Tibial artery (tissue), 4 donors: ENCODE measurements at regions not wholly inside any gene's neighbourhood (a gene's known extent, or its start where the extent isn't known, plus 50 kb on each side); places are given as distances from the start of the nearest gene placed in this dataset.

Source experiments
- DNase-seq, 2 donors: peaks; one replicate each; pipeline ENCODE4 v3.0.0-alpha.2; 2019
- H3K27ac ChIP-seq, 2 donors: fragments of 200-600 bp; sonication (generic) in 1 of 2; 1 replicate in 1 of 2; 2 replicates in 1 of 2; pipeline ENCODE4 v1.5.1; 2018 to 2019; ENCODE audit warnings: mild to moderate bottlenecking in 1 of 2
- H3K27me3 ChIP-seq, 2 donors: fragments of 200-600 bp; sonication (generic) in 1 of 2; one replicate each; pipeline versions ENCODE4 v1.5.1 to v1.6.0; 2016 to 2019
- H3K36me3 ChIP-seq, 3 donors: fragments of 200-600 bp; sonication (generic) in 2 of 3; one replicate each; pipeline ENCODE4 v1.5.1; 2016 to 2019; ENCODE audit warnings: mild to moderate bottlenecking in 2 of 3
- H3K4me1 ChIP-seq, 4 donors: fragments of 200-600 bp; sonication (generic) in 2 of 4; 1 replicate in 3 of 4; 2 replicates in 1 of 4; pipeline ENCODE4 v1.5.1; 2016 to 2019
- H3K4me3 ChIP-seq, 2 donors: fragments of 200-600 bp; sonication (generic) in 1 of 2; 1 replicate in 1 of 2; 2 replicates in 1 of 2; pipeline ENCODE4 v1.5.1; 2018 to 2019; ENCODE audit warnings: mild to moderate bottlenecking in 2 of 2
- H3K9me3 ChIP-seq, 3 donors: fragments of 200-600 bp; sonication (generic) in 1 of 3; one replicate each; pipeline ENCODE4 v1.5.1; 2016 to 2019
- intact Hi-C: fragments of 100-400 bp; cut with DNase I; formaldehyde crosslinking; loops from one replicate; pipeline ENCODE4 v1.15.0; 2023; ENCODE audit warnings: low total_unique reads
- TF ChIP-seq, protein P1 (sequence below), 2 experiments: fragments of 200-600 bp in 1 of 2; fragments of 450-650 bp in 1 of 2; IDR thresholded peaks; one replicate each; pipeline ENCODE4 v1.5.1; 2017 to 2019; ENCODE audit warnings: antibody characterized with exemption in 2 of 2, mild to moderate bottlenecking in 1 of 2, moderate library complexity in 1 of 2

GRCh38 chr11:105328061-105328460 lies 188.5 kb upstream of the CARD18 start:
- H3K36me3 ChIP-seq: no peaks in the 10 kb centered on the region
- H3K4me3 ChIP-seq: no peak overlapping the region
- TF ChIP-seq, protein P1, sequence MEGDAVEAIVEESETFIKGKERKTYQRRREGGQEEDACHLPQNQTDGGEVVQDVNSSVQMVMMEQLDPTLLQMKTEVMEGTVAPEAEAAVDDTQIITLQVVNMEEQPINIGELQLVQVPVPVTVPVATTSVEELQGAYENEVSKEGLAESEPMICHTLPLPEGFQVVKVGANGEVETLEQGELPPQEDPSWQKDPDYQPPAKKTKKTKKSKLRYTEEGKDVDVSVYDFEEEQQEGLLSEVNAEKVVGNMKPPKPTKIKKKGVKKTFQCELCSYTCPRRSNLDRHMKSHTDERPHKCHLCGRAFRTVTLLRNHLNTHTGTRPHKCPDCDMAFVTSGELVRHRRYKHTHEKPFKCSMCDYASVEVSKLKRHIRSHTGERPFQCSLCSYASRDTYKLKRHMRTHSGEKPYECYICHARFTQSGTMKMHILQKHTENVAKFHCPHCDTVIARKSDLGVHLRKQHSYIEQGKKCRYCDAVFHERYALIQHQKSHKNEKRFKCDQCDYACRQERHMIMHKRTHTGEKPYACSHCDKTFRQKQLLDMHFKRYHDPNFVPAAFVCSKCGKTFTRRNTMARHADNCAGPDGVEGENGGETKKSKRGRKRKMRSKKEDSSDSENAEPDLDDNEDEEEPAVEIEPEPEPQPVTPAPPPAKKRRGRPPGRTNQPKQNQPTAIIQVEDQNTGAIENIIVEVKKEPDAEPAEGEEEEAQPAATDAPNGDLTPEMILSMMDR (IDR thresholded peaks at IDR 0.05): no peak
- no peak for DNase-seq
- no peaks in the 10 kb centered on the region for H3K4me1 ChIP-seq
- H3K27me3 ChIP-seq: no peaks in the 10 kb centered on the region
- intact Hi-C loops: no loop called here
- H3K9me3 ChIP-seq: no peaks in the 10 kb centered on the region
- H3K27ac ChIP-seq: no peak overlapping the region

- Histone ChIP-seq H3K9me3 (no peaks in the 10 kb centered on the region), H3K4me3 (no peak overlapping the region), H3K36me3 (no peaks in the 10 kb centered on the region), H3K27me3 (no peaks in the 10 kb centered on the region), H3K4me1 (no peaks in the 10 kb centered on the region), H3K27ac (no peak overlapping the region)
- TF ChIP-seq, protein P1 (IDR thresholded peaks at IDR 0.05): no peak
- intact Hi-C loops: no loop called here
- no peak for DNase-seq
Observed at GRCh38 chr11:105324156-105324555, 184.6 kb upstream of the CARD18 start.

- no peak overlapping the region for H3K4me3 ChIP-seq
- DNase-seq: no peak
- no peaks in the 10 kb centered on the region for H3K27me3 ChIP-seq
- TF ChIP-seq, protein P1 (IDR thresholded peaks at IDR 0.05): no peak
- H3K9me3 ChIP-seq: no peaks in the 10 kb centered on the region
- H3K27ac ChIP-seq: no peak overlapping the region
- H3K36me3 ChIP-seq: no peaks in the 10 kb centered on the region
- no peaks in the 10 kb centered on the region for H3K4me1 ChIP-seq
- intact Hi-C loops: no loop called here
Observed at GRCh38 chr11:105321696-105322095, 182.1 kb upstream of the CARD18 start.

DNA sequence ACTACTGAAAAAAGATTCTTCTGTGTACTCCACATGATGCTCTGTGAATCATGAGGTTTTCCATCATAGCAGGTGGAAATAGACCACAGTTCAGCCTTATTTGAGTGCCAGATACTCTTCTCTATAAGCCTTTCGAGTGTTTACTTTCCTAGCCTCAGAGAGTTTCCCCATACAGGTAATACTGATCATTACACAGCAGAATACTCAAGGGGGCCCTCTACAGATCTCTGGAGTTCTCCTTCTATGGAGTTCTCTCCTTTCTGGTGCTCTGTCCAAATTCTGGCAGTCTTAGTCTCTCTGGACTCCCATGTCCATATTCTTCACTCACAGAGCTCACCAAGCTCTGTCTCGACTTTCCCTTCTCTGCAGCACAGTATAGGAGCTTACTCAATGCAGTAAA lies 175.7 kb upstream of the CARD18 start:
- Histone ChIP-seq H3K27ac (no peak overlapping the region), H3K36me3 (no peaks in the 10 kb centered on the region), H3K27me3 (no peaks in the 10 kb centered on the region), H3K4me3 (no peak overlapping the region), H3K4me1 (no peaks in the 10 kb centered on the region), H3K9me3 (no peaks in the 10 kb centered on the region)
- no peak for DNase-seq
- intact Hi-C loops: no loop called here
- TF ChIP-seq, protein P1 (IDR thresholded peaks at IDR 0.05): no peak

- H3K36me3 ChIP-seq: no peaks in the 10 kb centered on the region
- TF ChIP-seq, protein P1 (IDR thresholded peaks at IDR 0.05): no peak
Observed at GRCh38 chr11:105312266-105312665, 172.7 kb upstream of the CARD18 start.

DNA sequence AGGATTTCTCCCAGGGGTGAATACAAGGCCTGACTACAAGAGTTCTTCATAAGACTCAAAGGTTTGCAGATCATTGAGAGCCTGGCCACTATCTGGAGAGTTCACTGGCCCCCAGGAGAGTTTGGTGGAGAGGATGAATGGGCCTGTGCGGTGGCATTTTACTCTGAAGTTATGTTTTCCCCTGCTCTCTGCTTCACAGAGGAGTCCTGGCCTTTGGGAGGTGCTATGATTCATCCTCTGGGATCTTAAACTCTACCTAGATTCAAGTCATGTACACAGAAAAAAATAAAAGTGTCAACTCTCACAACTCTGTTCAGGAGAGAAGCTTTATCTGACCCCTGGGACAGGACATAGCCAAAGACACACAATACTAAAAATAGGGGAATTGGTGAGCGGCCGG lies 159.1 kb upstream of the CARD18 start:
- H3K27me3 ChIP-seq: no peaks in the 10 kb centered on the region

More at GRCh38 chr11:105312266-105312665, 172.7 kb upstream of the CARD18 start:
- DNase-seq: no peak
- H3K27ac ChIP-seq: no peak overlapping the region
- H3K9me3 ChIP-seq: no peaks in the 10 kb centered on the region
- H3K27me3 ChIP-seq: no peaks in the 10 kb centered on the region
- intact Hi-C loops: no loop called here
- H3K4me1 ChIP-seq: no peaks in the 10 kb centered on the region
- no peak overlapping the region for H3K4me3 ChIP-seq

More for the DNA sequence above, 159.1 kb upstream of the CARD18 start:
- Histone ChIP-seq H3K36me3 (no peaks in the 10 kb centered on the region), H3K4me1 (no peaks in the 10 kb centered on the region), H3K4me3 (no peak overlapping the region), H3K9me3 (no peaks in the 10 kb centered on the region), H3K27ac (no peak overlapping the region)
- intact Hi-C loops: no loop called here
- TF ChIP-seq, protein P1 (IDR thresholded peaks at IDR 0.05): no peak
- no peak for DNase-seq
